A673 (cell line): ENCODE measurements at regions not wholly inside any gene's neighbourhood (a gene's known extent, or its start where the extent isn't known, plus 50 kb on each side); places are given as distances from the start of the nearest gene placed in this dataset.

Experiments
- EZH2 ChIP-seq: fragments of 200-600 bp; sonication (generic); IDR thresholded peaks from 2 replicates; pipeline ENCODE4 v1.6.1; 2017; ENCODE audit warnings: borderline replicate concordance, low read depth, mild to moderate bottlenecking, mixed read lengths, antibody characterized with exemption, low read length; ENCODE audit not compliant: poor library complexity, severe bottlenecking
- TF ChIP-seq, protein P1 (sequence below): fragments of 300-800, 200-600 bp; sonication (generic); conservative IDR thresholded peaks from 2 replicates; pipeline ENCODE4 v1.5.1; 2017; ENCODE audit warnings: low read depth, mild to moderate bottlenecking, antibody characterized with exemption, low read length, moderate library complexity, mixed read lengths

DNA sequence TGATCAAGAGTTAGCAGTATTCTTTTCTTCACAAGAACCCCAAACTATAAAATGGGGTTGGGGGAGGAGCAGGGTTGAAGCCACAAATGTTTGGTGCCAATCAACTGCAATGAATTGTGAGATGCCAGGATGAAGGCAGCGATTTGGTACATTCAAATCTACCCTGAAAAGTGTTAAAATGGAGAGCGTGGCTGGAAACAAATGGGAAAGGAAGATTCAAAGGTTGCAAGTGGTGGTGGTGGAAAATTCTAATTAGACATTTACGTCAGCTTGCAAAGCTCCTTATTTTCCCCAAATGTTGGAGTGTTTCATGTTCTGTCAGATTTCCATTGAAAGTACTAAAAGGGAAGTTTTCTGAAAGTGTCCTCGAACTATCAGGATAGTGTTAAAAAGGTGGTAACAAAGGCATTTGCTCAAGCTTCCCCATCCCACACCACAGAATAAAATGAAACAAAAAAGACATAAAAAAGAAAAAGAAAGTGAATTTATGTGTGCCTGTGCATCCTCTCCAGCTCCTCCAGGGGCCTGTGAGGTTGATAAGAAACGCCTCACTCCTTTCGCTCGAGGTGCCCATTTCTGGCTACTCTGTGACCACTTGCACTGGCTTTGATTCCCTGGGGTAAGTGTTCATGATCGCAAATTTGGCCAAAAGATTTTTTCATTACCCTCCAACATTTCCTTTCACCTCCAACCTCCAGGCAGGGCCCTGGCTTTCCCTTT is 424.1 kb upstream of the POU3F3 start:
- TF ChIP-seq EZH2 = no peak
- TF ChIP-seq, protein P1, sequence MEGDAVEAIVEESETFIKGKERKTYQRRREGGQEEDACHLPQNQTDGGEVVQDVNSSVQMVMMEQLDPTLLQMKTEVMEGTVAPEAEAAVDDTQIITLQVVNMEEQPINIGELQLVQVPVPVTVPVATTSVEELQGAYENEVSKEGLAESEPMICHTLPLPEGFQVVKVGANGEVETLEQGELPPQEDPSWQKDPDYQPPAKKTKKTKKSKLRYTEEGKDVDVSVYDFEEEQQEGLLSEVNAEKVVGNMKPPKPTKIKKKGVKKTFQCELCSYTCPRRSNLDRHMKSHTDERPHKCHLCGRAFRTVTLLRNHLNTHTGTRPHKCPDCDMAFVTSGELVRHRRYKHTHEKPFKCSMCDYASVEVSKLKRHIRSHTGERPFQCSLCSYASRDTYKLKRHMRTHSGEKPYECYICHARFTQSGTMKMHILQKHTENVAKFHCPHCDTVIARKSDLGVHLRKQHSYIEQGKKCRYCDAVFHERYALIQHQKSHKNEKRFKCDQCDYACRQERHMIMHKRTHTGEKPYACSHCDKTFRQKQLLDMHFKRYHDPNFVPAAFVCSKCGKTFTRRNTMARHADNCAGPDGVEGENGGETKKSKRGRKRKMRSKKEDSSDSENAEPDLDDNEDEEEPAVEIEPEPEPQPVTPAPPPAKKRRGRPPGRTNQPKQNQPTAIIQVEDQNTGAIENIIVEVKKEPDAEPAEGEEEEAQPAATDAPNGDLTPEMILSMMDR = no peak
